PC-9 (cell line): ENCODE measurements at regions not wholly inside any gene's neighbourhood (a gene's known extent, or its start where the extent isn't known, plus 50 kb on each side); places are given as distances from the start of the nearest gene placed in this dataset.

Experiments
- BruUV-seq: library from RNA; stranded (reverse); fragments of 400-500 nt; replicated peaks from 2 replicates; lab custom pipeline; 2021; lab: Mats Ljungman, UMichigan
- CTCF ChIA-PET: fragments of 300-600 bp; sonication (Branson Sonifier 250); formaldehyde crosslinking; loops from one replicate; lab custom pipeline; 2022; ENCODE audit warnings: antibody characterized with exemption; lab: Charles Lee
- POLR2A ChIA-PET: fragments of 300-600 bp; sonication (Branson Sonifier 250); formaldehyde crosslinking; loops from one replicate; lab custom pipeline; 2022; ENCODE audit warnings: antibody characterized with exemption; ENCODE audit not compliant: unreplicated experiment; lab: Charles Lee
- DNase-seq, 2 experiments: peaks; one replicate each; pipeline versions ENCODE4 v3.0.0 to v3.0.0-alpha.2; 2015 to 2022; ENCODE audit warnings: mixed read lengths in 1 of 2
- H2AFZ ChIP-seq: fragments of 200-600 bp; sonication (generic); 2 replicates; pipeline ENCODE4 v1.8.1; 2017; ENCODE audit warnings: antibody characterized with exemption
- H3F3A ChIP-seq: fragments of 200-600 bp; sonication (generic); 2 replicates; pipeline ENCODE4 v1.8.1; 2017; ENCODE audit warnings: antibody characterized with exemption, mild to moderate bottlenecking, low read depth; ENCODE audit not compliant: insufficient read depth
- H3K27ac ChIP-seq: fragments of 200-600 bp; sonication (generic); 2 replicates; pipeline ENCODE4 v1.6.1; 2016; ENCODE audit warnings: mixed run types
- H3K27me3 ChIP-seq: fragments of 200-600 bp; sonication (generic); 2 replicates; pipeline ENCODE4 v1.6.1; 2016; ENCODE audit warnings: low read depth, mixed run types; ENCODE audit not compliant: insufficient read depth
- H3K36me3 ChIP-seq: fragments of 200-600 bp; sonication (generic); 2 replicates; pipeline ENCODE4 v1.6.1; 2016; ENCODE audit warnings: low read depth, mixed run types
- H3K4me1 ChIP-seq: fragments of 200-600 bp; sonication (generic); replicated peaks from 2 replicates; pipeline ENCODE4 v1.6.1; 2016; ENCODE audit warnings: mixed run types; ENCODE audit not compliant: insufficient read depth
- H3K4me2 ChIP-seq: fragments of 200-600 bp; sonication (generic); 2 replicates; pipeline ENCODE4 v1.6.1; 2017; ENCODE audit warnings: mixed run types
- H3K4me3 ChIP-seq: fragments of 200-600 bp; sonication (generic); 2 replicates; pipeline ENCODE4 v1.6.1; 2016; ENCODE audit warnings: mixed run types
- H3K79me2 ChIP-seq: fragments of 200-600 bp; sonication (generic); 2 replicates; pipeline ENCODE4 v1.6.1; 2017; ENCODE audit warnings: low read depth, mixed run types
- H3K9me2 ChIP-seq: fragments of 200-600 bp; sonication (generic); 2 replicates; pipeline ENCODE4 v1.8.1; 2017; ENCODE audit warnings: mild to moderate bottlenecking; ENCODE audit not compliant: insufficient read depth
- H3K9me3 ChIP-seq: fragments of 200-600 bp; sonication (generic); 2 replicates; pipeline ENCODE4 v1.8.1; 2016; ENCODE audit warnings: low read depth; ENCODE audit not compliant: insufficient read depth
- H4K20me1 ChIP-seq: fragments of 200-600 bp; sonication (generic); 2 replicates; pipeline ENCODE4 v1.8.1; 2017; ENCODE audit not compliant: insufficient read depth
- EZH2 ChIP-seq: fragments of 200-600 bp; sonication (generic); IDR thresholded peaks from 2 replicates; pipeline ENCODE4 v1.8.0; 2017; ENCODE audit warnings: antibody characterized with exemption, low read depth
- intact Hi-C: fragments of 100-400 bp; cut with micrococcal nuclease; formaldehyde crosslinking; loops from one replicate; pipeline ENCODE4 v1.10.0; 2022; ENCODE audit not compliant: unreplicated experiment
- TF ChIP-seq, protein P1 (sequence below): fragments of 200-600 bp; sonication (generic); conservative IDR thresholded peaks from 2 replicates; pipeline ENCODE4 v1.6.1; 2017; ENCODE audit warnings: mixed run types, antibody characterized with exemption, mild to moderate bottlenecking, moderate library complexity

DNA sequence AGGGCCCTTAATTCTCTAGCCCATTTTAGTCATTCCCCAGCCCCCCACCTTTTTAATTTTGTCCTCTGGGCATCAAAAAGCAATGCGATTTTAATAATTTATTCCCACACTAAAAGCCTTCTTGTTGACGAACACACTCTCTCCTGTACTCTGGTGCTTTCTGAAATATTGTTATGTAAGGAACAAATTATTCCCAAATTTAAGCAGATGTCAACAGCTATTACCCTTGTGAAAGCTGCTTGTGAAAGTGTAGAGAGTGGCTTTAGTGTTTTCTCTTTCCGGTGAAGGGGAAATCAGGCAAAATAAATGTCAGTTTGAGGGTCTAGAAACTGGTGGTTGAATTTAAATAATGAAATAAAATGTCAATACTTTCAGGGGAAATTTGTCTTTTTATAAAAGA lies 221.2 kb upstream of the CNKSR2 start:
- Histone ChIP-seq H3K27me3 (no peaks in the 10 kb centered on the region), H3K27ac (no peak overlapping the region), H3K36me3 (no peaks in the 10 kb centered on the region), H2AFZ (no peak overlapping the region), H3K79me2 (no peaks in the 10 kb centered on the region), H3K4me3 (no peak overlapping the region), H3K4me2 (no peak overlapping the region), H4K20me1 (no peaks in the 10 kb centered on the region), H3F3A (no peaks in the 10 kb centered on the region), H3K9me2 (no peaks in the 10 kb centered on the region), H3K4me1 (no peaks in the 10 kb centered on the region), H3K9me3 (no peaks in the 10 kb centered on the region)
- TF ChIP-seq, protein P1, sequence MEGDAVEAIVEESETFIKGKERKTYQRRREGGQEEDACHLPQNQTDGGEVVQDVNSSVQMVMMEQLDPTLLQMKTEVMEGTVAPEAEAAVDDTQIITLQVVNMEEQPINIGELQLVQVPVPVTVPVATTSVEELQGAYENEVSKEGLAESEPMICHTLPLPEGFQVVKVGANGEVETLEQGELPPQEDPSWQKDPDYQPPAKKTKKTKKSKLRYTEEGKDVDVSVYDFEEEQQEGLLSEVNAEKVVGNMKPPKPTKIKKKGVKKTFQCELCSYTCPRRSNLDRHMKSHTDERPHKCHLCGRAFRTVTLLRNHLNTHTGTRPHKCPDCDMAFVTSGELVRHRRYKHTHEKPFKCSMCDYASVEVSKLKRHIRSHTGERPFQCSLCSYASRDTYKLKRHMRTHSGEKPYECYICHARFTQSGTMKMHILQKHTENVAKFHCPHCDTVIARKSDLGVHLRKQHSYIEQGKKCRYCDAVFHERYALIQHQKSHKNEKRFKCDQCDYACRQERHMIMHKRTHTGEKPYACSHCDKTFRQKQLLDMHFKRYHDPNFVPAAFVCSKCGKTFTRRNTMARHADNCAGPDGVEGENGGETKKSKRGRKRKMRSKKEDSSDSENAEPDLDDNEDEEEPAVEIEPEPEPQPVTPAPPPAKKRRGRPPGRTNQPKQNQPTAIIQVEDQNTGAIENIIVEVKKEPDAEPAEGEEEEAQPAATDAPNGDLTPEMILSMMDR: no peak
- no peak for TF ChIP-seq EZH2
- DNase-seq: no peak
- no TSS peak for BruUV-seq
- POLR2A ChIA-PET: no interaction called here
- CTCF ChIA-PET: no interaction called here
- intact Hi-C loops: no loop called here

DNA sequence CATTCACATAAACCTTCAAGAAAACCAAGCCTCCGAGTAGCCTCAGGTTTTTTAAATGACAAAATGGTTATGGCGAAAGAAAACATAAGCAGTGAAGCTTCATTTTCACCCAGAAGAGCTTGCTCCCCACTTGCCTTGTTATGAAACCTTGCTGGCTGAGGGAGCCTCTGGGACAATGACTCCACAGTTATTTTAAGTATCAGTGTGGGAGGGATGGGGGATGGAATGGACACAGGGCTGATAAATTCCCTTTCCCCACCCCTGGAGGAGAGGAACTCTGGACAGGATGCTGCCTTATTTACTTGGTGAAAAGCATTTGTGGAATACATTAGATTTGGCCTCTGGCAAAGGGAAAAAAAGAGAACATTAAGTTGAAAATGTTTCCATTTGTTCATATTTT lies 220.7 kb upstream of the CNKSR2 start:
- Histone ChIP-seq H3K4me1 (no peaks in the 10 kb centered on the region), H3K4me3 (no peak overlapping the region), H2AFZ (no peak overlapping the region), H3K79me2 (no peaks in the 10 kb centered on the region), H4K20me1 (no peaks in the 10 kb centered on the region), H3K27me3 (no peaks in the 10 kb centered on the region), H3K27ac (no peak overlapping the region), H3K4me2 (no peak overlapping the region), H3F3A (no peaks in the 10 kb centered on the region), H3K36me3 (no peaks in the 10 kb centered on the region), H3K9me2 (no peaks in the 10 kb centered on the region), H3K9me3 (no peaks in the 10 kb centered on the region)
- ChIA-PET CTCF (no interaction called here), POLR2A (no interaction called here)
- no peak for TF ChIP-seq EZH2
- TF ChIP-seq, protein P1: no peak
- intact Hi-C loops: no loop called here
- no peak for DNase-seq
- no TSS peak for BruUV-seq

DNA sequence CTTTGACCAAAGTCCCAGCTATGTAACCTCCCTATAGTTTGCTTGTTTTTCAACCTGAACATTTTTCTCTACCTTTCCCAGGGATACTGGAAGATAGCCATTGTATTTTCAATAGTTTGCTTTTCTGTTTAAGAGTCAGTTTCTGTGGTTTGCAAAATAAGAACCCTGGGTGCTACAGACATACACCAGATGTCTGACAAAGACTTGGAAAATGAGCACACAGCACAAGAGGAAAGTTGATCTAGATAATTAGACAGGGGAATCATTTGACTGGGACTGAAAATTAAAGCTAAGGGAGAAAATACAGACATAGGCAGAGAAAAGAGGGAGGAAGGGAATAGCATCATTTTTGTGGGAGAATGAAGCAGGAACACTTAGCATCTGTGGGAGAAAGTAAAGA lies 218.3 kb upstream of the CNKSR2 start:
- H2AFZ ChIP-seq: no peak overlapping the region
- no peak for TF ChIP-seq EZH2
- no peaks in the 10 kb centered on the region for H4K20me1 ChIP-seq
- H3K9me3 ChIP-seq: no peaks in the 10 kb centered on the region
- ChIA-PET CTCF (no interaction called here), POLR2A (no interaction called here)
- H3K4me3 ChIP-seq: no peak overlapping the region
- H3K9me2 ChIP-seq: no peaks in the 10 kb centered on the region
- no TSS peak for BruUV-seq
- H3K79me2 ChIP-seq: no peaks in the 10 kb centered on the region
- no peak for DNase-seq
- no peaks in the 10 kb centered on the region for H3K4me1 ChIP-seq
- no peaks in the 10 kb centered on the region for H3K27me3 ChIP-seq
- intact Hi-C loops: no loop called here
- no peaks in the 10 kb centered on the region for H3K36me3 ChIP-seq
- no peaks in the 10 kb centered on the region for H3F3A ChIP-seq
- H3K27ac ChIP-seq: no peak overlapping the region
- H3K4me2 ChIP-seq: no peak overlapping the region

DNA sequence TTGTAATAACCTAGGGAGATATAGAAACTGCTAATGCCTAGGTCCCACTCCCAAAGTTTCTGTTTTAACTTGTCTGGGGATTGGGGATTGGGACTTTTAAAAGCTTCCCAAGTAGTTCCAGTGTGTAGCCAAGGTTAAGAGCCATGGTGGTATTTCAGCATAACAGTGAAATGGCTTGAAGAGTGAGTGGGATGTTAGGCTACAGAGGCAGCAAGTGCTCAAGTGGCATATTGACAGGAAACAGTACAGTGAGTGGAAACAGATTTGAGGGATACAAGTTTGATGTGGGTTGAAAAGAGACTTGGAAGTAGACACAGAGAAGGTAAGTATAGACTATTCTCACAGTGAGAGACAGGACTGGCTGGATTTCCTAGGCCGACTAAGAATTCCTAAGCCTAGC lies 217.6 kb upstream of the CNKSR2 start:
- H2AFZ ChIP-seq: no peak overlapping the region
- no peak for TF ChIP-seq EZH2
- TF ChIP-seq, protein P1: no peak
- no peaks in the 10 kb centered on the region for H3K9me3 ChIP-seq
- no peaks in the 10 kb centered on the region for H3K9me2 ChIP-seq
- H3K4me3 ChIP-seq: no peak overlapping the region
- no TSS peak for BruUV-seq
- H3K4me1 ChIP-seq: no peaks in the 10 kb centered on the region
- no peaks in the 10 kb centered on the region for H3K79me2 ChIP-seq
- no peak for DNase-seq
- CTCF ChIA-PET: no interaction called here
- H3K27ac ChIP-seq: no peak overlapping the region
- POLR2A ChIA-PET: no interaction called here
- H3F3A ChIP-seq: no peaks in the 10 kb centered on the region
- no peaks in the 10 kb centered on the region for H4K20me1 ChIP-seq
- no peak overlapping the region for H3K4me2 ChIP-seq
- H3K36me3 ChIP-seq: no peaks in the 10 kb centered on the region
- intact Hi-C loops: no loop called here
- no peaks in the 10 kb centered on the region for H3K27me3 ChIP-seq
